GM18505 (cell line): ENCODE measurements at regions not wholly inside any gene's neighbourhood (a gene's known extent, or its start where the extent isn't known, plus 50 kb on each side); places are given as distances from the start of the nearest gene placed in this dataset.

Source experiments
- ATAC-seq: cut with Tn5 transposase; IDR thresholded peaks from one replicate; pipeline ENCODE4 v1.9.1; 2021; ENCODE audit not compliant: unreplicated experiment
- POLR2A ChIP-seq: IDR thresholded peaks from 4 replicates; pipeline ENCODE4 v1.6.1; 2011; ENCODE audit warnings: borderline replicate concordance; ENCODE audit not compliant: insufficient read depth, insufficient read length; ENCODE audit errors: extremely low read depth

DNA sequence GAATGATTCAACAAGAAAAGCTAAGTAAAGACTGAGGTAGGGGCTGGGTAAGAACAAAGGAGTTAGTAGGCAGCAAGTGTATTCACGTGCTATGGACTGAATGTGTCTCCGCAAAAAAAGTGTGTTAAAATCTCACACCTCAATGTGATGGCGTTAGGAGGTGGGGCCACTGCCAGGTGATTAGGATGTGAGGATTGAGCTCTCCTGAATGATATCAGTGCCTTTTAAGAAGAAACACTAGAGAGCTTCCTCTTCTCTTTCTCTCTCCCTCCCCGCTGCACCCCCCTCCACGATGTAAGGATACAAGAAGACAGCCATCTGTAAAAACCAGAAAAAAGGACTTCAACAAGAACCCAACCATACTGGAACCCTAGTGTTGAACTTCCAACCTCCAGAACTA lies 396.1 kb upstream of the PLXNA2 start:
- TF ChIP-seq POLR2A = no peak
- ATAC-seq = no peak

DNA sequence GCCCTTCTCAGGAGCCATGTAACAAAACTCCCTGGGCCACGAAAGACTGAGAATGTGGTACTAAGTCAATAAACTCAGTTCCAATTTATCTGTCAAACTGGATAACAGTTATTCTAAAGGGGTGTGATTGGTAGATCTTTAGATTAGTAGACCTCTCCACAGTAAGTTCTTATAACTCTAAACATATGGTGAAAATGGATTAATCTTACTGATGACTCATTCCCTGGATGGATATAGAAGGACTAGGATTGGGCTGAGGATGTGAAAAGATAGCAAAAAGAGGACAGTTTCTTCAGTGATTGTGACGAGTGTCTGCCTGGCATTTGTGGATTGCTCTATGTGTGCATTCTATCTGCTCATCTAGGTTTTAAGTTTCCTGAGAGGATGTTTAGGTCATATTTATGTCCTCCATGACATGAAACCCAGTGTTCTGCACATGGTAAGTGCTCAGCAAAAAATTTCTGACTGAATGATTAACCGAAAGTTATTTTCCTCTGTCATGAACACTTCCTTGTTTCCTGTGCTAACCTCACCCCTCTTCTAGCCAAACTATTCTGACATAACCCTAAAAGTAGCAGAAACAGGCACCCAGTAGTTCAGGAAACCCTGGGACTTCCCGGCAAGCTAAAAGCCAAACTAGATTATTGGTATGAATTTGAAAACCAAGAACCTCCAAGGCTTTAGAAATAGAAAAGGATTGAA lies 397.5 kb upstream of the PLXNA2 start:
- TF ChIP-seq POLR2A = no peak
- ATAC-seq = no peak

DNA sequence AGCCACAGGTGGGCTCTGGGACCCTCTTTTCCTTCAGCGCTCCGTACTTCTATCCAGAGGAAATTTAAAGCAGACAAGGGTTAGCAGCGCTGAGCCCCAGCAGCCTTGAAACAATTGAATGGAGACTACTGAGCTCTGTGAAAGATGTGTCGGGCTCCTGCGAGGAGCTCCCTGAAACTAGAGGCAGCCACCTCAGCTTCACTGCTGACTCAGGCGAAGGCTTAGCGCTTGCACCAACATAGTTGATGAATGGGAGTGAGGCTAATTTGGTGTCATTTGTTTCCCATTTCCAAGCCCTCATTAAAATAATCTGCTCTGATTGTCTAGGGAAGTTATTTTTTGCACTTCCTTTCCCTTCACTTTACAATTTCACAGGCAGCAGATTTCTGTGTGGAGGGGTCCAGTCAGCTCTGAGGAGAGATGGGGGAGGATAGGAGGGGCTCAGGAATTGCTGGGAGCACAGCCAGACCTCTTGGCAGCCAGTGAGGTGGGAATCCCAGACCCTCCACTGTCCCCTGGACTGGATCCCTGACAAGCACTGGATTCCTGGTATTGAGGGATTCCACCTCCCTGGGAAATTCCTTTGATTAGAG lies 398.9 kb upstream of the PLXNA2 start:
- ATAC-seq = no peak
- TF ChIP-seq POLR2A = no peak

DNA sequence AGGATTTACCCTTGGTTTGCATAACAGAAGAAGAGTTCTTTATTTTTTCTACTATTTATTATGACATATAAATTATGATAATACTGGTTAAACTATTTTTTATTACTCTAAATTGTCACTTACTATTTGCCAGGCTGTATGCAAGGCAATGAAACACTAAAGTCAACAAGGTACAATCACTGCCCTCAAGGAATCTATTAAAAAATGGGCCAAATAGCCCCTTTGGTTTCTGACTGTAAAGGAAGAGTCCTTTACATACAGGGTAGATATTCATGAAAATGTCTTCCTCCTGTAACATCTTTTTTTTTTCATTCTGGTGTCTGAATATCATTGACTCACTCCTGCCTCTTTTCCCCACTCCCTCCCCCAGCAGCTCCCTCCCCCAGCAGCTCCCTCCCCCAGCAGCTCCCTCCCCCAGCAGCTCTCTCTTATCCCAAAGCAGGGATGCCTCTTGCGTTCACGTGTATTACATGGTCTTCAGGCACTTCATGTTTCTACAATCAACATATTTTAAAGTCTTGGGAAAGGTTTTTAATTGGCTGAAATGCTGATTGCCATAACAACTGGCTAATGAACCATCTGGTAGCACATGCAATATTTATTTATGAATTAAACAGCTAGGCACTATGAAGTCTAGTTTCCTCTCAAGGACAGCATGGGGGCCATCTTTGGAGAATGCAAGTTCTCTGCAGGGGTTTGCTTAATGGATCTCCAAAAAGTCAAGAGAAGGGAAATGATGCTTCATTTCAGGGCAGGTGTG lies 400.4 kb upstream of the PLXNA2 start:
- TF ChIP-seq POLR2A = no peak

DNA sequence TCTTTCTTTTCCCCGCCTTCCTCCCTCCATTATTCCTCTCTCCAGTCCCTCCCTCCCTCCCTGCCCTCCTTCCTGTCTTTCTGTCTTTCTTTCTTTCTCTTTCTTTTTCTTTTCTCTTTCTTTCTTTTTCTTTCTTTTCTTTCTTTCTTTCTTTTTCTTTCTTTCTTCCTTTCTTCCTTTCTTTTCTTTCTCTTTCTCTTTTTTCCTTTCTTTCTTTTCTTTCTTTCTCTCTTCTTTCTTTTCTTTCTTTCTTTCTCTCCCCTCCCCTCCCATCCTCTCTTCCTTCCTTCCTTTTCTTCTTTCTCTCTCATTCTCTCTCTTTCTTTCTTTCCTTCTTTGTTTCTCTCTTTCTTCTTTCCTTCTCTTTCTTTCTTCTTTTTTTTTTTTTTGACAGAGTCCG lies 402.2 kb upstream of the PLXNA2 start:
- no peak for ATAC-seq
- TF ChIP-seq POLR2A = no peak

More for the DNA sequence above, 400.4 kb upstream of the PLXNA2 start:
- ATAC-seq = no peak

DNA sequence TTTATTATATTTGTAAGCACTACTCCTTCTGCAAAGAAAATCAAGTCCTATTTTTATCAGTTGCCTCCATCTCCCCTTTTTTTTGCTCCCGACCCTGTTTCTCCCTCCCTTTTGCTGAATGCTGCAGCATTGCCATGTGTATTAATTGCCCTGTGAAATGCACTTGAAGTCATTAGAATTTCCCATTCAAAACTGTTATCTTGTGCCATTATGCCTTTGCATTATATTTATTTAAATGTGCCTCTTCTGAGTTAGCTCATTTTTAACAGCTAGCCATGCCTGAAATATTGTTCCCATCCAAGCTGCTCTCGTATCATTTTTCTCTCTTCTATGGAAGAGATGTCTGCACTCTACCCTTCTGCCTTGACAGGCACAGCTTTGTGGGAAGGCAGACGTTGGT lies 404.0 kb upstream of the PLXNA2 start:
- ATAC-seq = no peak
- TF ChIP-seq POLR2A = no peak

DNA sequence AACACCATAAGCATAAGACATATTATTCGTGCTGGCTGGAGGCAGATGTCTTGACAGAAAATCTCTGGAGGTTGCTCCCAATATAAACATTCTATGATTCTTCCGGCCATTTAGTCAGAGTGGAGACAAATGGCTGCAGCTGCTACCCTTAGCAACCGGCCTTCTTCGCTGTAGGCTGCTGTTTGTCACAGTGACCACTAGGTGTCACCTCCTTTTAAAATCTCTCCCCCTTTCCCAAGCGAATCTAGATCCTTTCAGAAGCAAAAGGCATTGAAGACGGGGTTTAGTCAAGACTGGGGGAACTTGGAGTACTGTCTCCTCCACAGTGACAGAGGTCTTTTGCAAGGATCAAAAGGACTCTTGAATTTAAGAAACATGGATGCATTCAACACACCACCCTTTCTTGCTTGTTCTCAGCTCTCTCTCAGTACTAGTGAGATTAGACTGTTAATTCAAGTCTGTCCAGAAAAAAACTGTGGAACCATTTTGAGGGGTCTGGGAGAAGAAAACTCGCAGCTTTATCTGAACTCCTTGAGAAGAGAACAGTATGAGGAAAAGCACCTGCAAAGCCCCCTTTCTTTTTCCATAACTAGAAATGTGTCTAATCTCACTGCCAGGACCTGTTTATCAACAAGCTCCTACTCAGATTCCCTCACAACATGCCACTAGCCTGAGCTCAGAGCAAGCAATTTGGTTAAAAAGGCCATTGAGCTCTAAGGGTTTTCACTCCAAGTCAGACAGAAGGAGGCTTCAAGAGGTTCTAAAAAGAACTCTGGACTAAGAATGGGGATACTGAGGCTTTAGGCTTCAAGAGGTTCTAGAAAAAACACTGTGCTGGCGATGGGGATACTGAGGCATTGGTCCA lies 408.3 kb upstream of the PLXNA2 start:
- ATAC-seq = no peak
- TF ChIP-seq POLR2A = no peak

DNA sequence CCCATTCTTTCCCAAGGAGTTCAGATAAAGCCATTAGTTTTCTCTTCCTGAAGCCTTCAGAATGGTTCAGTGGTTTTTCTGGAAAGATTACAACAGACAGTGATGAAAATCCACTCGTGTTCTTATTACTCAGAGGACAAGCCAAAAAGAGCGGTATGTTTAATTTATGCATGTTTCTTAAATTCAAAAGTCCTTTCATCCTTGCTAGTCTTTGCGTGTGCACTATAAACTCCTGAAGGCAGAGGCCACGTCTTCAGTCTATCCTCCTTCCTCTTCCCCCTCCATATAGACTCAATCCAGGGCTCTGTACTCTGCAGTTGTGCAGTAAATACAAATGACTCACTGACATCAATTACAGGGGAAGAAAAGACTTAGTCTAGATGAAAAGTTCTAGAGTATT lies 409.2 kb upstream of the PLXNA2 start:
- no peak for ATAC-seq
- TF ChIP-seq POLR2A = no peak

DNA sequence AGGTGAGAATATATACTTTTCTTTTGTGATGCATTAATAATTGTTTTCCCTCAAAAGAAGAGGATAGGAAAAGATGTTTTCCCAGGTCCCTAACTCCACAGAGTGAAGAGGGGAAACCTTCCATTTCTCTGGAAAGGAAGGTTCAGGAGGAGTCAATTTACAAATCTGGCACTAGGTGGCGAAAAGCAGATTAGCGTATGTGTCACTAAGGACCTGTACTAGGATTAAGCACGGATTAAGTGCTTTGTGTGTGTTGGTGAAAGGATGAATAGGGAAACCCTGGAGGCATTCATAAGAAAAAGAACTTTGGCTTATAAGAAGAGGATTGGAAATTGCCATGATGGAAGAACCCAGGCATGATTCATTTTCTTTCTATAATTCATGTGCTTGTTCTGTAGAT lies 410.1 kb upstream of the PLXNA2 start:
- ATAC-seq = no peak
- TF ChIP-seq POLR2A = no peak

DNA sequence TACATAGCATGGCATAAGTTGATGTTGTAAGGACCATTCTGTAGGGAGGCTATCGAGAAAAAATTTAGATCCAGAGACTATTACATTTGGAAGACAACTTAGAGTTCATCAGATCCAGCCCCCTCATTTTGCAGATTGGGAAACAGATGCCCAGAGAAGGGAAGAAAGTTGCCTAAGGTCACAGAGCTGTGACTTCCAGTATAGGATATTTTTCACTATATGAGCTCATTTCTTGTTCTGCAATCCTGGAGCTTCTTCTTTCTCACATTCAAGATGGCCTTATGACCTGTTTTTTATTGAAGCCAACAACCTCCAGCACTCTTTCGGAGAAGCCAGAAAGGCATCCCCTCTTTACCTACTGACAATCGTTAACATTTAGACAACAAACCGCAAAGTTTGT lies 421.8 kb upstream of the PLXNA2 start:
- TF ChIP-seq POLR2A = no peak
- no peak for ATAC-seq

DNA sequence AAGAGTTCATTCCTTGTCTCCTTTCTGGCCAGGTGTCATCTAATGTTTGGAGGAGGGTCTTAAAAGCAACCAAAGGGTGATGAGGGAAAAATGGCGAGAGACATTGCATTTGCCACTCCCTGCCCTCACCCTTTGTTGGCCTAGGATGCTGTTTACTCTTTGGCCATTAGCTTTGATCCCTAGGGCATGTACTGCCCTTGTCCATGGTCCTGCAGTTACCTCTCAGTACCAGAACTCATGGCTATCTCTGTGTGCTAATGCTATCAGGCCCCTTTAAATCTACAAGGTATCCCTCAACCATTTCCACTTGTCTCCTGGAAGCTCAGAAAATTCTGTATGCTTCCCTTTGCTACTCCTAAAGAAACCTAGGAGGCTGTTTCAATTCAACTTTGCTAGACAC lies 424.8 kb upstream of the PLXNA2 start:
- TF ChIP-seq POLR2A = no peak
- ATAC-seq = no peak

DNA sequence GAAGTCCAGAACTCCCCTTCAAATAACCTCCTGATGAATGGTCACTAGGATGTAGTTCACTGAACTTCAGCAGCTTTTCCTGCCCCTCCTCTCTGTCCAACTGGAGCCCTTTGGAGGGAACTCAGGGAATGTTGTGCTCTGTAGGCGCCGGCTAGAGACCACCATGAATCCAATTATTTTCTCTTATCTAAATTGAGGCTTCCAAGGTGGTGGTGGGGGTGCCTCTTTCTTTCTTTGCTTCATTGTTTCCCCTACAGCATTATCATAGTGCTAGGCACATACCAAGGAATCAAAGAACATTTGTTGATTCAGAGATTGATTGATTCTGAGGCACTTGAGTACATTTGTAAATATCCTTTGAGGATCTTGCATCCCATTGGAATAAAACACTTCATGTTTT lies 426.6 kb upstream of the PLXNA2 start:
- TF ChIP-seq POLR2A = no peak
- ATAC-seq = no peak

DNA sequence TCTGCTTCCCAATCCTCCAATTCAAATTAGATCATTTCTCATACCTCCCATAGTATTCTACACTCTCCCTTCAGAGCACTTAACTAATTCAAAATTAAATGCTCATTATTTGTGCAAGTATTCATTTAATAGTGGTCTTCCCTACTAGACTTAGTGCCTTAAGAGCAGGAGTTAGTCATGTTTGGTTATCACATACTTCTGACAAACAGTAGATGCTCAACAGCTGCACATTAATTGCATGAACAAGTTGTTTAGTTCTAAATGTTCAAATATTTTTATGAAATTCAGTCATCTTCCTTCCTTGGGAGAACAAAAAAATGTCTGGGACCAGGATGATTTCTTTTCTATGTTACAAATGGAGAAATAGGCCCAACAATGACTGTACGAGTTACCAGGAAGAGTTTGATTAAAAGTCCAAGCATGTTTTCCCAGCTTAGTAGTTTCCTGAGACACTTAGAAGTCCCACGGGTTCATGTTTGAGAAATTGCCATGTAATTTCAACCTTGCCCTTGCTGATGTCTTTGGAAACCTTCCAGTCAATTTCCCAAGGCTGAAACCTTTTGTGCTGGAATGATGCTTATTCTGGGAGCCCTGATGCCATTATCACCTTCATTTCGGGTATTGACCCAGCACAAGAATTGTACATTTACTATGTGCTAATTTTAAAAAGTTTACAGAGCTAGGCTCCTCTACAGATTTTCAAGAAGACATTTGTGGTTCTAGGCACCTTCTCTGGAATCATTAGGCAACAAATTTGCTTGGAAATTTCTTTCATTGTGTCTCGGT lies 437.9 kb upstream of the PLXNA2 start:
- ATAC-seq = no peak
- no peak for TF ChIP-seq POLR2A

DNA sequence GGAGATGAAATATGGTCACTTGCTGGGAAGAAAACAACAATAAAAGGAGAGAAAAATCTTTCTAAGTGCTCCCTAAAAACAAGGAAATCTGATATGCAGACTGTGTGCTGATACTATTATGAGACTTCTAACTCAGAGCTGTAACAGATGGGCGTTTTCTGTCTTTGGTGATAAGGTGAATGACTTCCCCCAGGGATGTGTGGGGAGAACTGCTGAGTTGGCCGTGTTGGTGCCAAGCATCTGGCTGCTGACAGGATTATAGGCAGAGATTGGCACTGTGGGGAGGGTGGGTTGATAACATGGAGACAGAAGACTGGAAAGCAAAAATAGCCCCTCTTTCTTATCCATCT lies 438.5 kb upstream of the PLXNA2 start:
- TF ChIP-seq POLR2A = no peak
- no peak for ATAC-seq
